ENCODE measurements at regions not wholly inside any gene's neighbourhood (a gene's known extent, or its start where the extent isn't known, plus 50 kb on each side); places are given as distances from the start of the nearest gene placed in this dataset.

DNA sequence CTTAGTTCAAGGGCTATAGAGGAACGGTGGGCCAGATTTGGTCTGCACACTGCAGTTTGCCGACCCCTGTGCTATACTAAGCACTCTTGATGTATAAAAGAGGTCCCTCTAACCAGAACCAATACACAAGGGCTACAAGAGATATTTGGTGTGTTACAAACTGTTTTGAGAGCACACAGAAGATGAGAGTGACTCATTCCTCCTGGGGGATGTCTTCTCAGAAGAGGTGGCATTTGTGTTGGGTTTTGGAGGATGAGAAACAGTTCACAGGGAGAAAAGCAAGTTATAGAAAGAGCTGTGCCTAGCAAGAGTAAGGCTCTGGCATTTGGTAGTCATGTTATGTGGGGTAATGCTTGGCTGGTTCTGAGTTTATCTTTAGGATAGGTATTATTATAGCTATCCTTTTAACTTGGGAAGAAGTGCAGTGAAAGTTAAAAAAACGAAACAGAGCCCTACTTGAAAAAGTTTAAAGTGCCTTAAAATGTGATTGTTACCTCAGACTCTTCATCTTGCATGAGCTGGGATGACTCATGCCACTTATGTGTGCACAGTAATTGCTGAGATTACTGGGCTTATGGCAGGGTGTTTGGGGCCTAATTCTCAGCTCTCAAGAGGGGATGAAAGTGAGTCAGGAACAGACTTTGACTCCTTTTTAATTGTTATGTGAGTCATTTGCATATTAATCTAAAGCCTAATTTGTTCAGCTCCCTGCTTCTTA lies 160.4 kb downstream of the KIF20B start:
- TF ChIP-seq, protein P1, sequence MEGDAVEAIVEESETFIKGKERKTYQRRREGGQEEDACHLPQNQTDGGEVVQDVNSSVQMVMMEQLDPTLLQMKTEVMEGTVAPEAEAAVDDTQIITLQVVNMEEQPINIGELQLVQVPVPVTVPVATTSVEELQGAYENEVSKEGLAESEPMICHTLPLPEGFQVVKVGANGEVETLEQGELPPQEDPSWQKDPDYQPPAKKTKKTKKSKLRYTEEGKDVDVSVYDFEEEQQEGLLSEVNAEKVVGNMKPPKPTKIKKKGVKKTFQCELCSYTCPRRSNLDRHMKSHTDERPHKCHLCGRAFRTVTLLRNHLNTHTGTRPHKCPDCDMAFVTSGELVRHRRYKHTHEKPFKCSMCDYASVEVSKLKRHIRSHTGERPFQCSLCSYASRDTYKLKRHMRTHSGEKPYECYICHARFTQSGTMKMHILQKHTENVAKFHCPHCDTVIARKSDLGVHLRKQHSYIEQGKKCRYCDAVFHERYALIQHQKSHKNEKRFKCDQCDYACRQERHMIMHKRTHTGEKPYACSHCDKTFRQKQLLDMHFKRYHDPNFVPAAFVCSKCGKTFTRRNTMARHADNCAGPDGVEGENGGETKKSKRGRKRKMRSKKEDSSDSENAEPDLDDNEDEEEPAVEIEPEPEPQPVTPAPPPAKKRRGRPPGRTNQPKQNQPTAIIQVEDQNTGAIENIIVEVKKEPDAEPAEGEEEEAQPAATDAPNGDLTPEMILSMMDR (IDR thresholded peaks at IDR 0.05): no peak
- TF ChIP-seq POLR2A (IDR thresholded peaks at IDR 0.05) (no peak), POLR2AphosphoS5 (IDR thresholded peaks at IDR 0.05; ENCODE audit: insufficient read depth in 1 of 2, low read depth in 1 of 2) (no peak)

Data from vagina (tissue), 2 donors.